Fibroblast of skin of scalp (primary cell): ENCODE measurements at regions not wholly inside any gene's neighbourhood (a gene's known extent, or its start where the extent isn't known, plus 50 kb on each side); places are given as distances from the start of the nearest gene placed in this dataset.
"Not testable (repeated sequence)": the region's sequence is repeated elsewhere in the genome, so short reads cannot be mapped to it uniquely, and the experiment has no call there.

ENCODE experiments used
- DNase-seq: peaks from one replicate; pipeline ENCODE4 v3.0.0-alpha.2; 2013

DNA sequence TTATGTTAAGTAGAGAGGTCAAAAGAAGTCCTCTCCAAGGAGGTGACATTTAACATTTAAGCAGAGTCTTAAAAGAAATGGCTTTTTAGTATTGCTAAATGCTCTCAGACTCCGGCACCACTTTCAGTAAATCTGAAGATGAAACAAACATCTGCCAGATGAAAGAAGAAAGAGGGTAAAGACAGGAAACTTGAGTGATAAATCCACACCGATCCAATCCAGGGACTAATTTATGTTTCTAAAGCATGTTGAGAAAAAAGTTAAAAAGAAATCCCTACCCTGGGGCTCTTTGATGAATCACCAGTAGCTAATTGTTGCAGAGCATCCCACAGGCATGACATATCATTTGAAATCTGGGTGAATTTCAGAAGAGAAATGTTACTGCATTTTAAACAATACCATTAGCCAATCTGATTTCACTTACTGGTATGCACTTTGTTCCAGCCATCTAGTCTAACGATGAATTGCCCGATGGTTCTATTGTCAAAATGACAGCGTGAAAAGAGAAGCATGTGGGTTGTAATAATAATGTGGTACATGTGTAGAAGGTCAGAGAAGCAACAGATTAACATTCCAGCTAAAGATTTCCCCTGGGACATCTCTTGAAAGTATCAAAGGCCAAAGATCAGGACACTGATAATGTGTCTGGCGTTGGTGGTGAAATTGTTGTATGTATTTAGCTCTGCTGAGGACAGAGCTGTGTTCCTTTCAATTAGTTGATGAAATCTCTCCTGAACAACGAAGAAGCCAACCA is 485.7 kb downstream of the CSNK1G3 start:
- DNase-seq = peak; percentile 90

GRCh38 chr5:123997064-123997461 is 485.1 kb downstream of the CSNK1G3 start:
- DNase-seq = no peak

DNA sequence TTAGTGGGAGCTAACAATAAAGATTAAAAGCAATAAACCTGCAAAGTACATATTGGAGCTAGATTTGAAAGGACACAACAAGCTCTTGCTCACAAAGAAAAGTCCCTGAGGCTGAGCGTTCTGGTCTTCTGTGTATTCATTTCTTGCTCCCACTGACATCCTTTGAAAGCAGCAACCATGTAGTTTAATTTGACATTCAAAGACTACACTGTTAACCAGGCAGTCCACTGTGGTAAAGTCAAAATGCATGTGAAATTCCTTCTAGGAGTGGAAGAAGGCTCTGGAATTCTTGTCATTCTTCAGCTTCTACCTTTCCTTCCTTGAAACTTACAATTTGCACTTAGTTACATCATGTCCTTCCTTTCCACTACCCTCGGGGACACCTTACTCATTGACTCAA is 480.7 kb downstream of the CSNK1G3 start:
- DNase-seq = peak; percentile 23

DNA sequence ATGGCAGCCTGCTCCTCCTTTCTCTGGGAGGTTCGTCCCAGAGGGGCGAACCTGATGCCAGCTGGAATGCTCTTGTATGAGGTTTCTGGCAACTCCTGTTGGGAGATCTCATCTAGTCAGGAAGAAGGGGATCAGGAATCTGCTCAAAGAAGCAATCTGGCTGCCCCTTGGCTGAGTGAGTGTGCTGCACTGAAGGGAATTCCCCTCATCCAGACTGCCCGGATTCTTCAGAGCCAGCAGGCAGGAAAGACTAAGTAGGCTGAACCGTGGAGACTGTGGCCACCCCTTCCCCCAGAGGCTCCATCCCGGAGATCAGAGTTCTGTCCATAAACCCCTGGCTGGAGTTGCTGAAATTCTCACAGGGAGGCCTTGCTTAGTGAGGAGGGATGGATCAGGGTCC is 476.0 kb downstream of the CSNK1G3 start:
- DNase-seq = no peak

GRCh38 chr5:123976379-123977033 is 464.5 kb downstream of the CSNK1G3 start:
- no peak for DNase-seq

DNA sequence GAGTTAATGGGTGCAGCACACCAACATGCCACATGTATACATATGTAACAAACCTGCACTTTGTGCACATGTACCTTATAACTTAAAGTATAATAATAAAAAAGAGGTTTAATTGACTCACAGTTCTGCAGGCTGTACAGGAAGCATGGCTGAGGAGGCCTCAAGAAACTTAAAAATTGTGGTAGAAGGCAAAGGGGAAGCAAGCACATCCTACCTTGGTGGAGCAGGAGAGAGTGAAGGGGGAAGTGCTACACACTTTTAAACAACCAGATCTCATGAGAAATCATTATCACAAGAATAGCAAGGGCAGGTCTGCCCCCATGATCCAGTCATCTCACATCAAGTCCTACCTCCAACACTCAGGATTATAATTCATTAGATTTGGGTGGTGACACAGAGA is 463.5 kb downstream of the CSNK1G3 start:
- DNase-seq = not testable (repeated sequence)

DNA sequence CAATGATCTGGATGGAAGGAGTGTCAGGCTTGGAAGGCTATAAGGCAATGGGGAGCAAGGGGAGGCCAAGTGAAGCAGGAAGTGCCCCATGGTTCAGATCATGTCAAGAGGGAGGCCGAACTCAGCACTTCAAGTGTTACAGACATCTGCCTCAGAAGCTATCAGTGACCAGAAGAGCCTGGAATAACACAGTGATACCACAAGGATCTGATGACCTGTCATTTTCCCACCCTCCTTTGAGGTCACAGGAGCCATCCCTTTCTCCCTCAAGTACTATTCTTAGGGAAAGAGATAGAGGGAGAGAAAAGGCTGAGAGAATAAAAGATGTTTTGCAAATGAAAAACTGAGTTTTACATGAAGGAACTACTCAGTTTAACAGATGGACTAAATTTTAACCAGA is 454.8 kb downstream of the CSNK1G3 start:
- DNase-seq = no peak

DNA sequence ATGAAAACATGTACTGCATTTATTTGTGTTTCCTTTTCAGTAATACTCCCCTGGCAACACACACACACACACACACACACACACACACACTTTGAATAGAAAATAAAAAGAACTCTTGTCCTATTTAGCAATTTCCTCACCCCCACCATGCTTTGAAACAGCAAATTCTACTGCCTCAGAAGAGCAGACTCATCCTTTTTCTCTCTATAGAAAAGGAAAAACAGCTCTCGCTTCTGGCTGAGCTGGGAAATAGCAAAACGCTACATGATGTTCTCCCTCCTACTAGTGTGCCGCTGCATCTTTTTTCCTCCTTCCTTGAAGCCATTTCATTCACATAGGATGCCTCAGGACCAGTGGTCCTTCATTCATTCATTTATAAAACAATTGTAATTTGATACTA is 453.6 kb downstream of the CSNK1G3 start:
- DNase-seq = peak; percentile 24

GRCh38 chr5:123964884-123965283 is 452.9 kb downstream of the CSNK1G3 start:
- DNase-seq = peak; percentile 90

DNA sequence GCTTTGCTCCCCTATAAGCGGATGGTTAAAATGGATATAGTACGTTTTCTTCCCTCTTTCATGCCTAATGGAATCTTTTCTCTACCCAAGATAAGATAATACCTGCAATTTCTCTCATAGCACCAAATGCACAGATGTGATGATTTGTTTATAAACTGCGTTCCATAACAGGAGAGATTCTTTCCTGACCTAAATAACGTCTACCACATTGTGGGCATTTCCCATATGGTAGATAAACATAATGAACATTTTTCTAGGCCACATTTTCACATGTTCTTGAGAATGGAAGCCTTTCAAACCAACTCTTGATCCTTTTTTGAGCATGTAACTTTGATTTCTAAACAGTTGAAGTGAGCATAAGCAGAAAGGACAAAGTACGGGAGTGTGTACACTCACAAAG is 448.5 kb downstream of the CSNK1G3 start:
- DNase-seq = no peak

DNA sequence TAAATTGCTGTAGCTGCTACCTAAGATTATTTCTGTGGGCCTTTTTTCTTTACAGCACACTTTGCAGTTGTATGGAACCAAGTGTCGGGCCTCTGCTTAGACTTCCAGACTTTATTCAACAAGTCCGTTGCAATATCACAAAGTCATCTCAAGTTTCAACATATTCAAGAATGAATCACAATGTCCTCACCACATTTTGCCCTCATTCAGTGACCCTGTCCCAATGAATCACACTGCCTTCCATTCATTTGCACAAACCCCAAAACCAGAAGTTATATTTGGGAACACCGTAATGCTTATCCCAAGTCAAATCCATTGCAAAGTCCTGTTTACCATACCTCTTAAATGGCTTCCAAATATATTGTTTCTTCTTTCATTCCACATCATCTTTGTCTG is 439.6 kb downstream of the CSNK1G3 start:
- peak; percentile 93 for DNase-seq

GRCh38 chr5:123950701-123951581 is 439.0 kb downstream of the CSNK1G3 start:
- no peak for DNase-seq

- no peak for DNase-seq
Observed at GRCh38 chr5:123949807-123950340, 437.9 kb downstream of the CSNK1G3 start.

DNA sequence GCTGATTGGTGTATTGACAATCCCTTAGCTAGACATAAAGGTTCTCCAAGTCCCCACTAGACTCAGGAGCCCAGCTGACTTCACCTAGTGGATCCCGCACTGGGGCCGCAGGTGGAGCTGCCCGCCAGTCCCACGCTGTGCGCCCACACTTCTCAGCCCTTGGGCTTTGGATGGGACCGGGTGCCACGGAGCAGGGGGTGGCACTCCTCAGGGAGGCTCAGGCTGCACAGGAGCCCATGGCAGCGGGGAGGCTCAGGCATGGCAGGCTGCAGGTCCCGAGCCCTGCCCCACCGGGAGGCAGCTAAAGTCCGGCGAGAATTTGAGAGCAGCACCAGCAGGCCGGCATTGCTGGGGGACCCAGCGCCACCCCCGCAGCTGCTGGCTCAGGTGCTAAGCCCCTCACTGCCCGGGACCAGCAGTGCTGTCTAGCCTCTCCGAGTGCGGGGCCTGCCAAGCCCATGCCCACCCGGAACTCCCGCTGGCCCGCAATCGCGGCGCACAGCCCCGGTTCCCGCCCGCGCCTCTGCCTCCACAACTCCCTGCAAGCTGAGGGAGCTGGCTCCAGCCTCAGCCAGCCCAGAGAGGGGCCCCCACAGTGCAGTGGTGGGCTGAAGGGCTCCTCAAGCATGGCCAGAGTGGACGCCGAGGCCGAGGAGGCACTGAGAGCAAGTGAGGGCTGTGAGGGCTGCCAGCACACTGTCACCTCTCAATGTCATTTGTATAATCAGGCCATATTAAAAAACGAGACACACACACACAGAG is 437.2 kb downstream of the CSNK1G3 start:
- DNase-seq = no peak

GRCh38 chr5:123947797-123948196 is 435.8 kb downstream of the CSNK1G3 start:
- no peak for DNase-seq

- no peak for DNase-seq
Observed at GRCh38 chr5:123945548-123945947, 433.6 kb downstream of the CSNK1G3 start.

- DNase-seq = peak; percentile 54
Observed at GRCh38 chr5:123943151-123943550, 431.2 kb downstream of the CSNK1G3 start.

DNA sequence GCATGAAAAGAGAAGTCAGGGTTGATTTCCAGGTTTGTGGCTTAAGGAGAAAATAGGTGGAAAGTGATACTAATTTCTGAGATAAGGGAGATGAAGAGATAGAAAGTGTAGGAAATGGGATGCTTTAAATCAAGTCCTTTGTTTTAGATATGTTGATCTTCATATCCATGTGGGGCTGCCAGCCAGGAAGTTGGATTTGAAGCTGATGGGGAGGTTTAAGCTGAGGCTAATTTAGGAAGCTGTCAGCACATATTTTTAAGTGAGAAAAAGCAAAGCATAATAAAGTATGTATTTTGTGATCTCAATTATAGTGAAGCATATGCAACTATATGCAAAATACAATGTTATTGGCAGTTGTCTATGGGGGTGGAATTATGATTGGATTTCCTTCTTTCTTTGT is 428.4 kb downstream of the CSNK1G3 start:
- DNase-seq = no peak

DNA sequence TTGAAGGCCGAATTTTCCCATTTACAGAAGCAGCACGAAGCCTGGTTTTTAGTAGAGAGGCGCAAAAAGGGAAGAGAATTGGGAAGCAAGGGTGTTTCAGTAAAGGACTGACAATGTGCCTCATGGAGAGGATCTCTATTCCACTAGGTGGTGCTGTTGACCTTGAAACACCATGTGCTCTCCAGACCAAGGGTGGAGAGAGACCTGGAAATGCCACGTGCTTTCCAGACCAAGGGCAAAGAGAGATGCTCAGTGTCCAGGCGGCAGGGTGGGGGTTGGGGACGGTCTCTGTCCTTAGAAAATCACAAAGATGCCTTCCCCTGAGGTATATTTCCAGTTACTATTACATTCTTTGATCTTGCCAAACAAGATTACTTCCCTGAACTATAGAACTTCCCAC is 425.3 kb downstream of the CSNK1G3 start:
- DNase-seq = peak; percentile 62

DNA sequence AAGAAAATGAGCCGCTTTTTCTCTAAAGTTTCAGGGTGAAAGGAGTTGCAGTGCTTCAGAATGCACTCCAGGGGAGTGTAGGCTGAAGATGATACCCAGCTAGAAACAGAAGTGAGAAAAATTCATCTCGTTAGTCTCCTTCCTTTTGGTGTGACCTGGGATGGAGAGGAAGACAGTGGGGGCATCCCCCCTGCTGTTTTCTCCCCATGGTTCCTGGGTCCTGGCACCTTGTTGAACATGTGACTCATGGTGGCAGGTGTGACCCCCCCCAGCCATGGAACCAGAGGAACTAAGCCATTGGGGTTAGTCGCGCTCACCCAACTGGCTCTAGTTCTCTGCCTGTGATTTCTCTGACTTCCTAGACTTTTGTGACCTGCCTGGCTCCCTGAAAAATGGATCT is 424.6 kb downstream of the CSNK1G3 start:
- DNase-seq = no peak

GRCh38 chr5:123933812-123934211 is 421.8 kb downstream of the CSNK1G3 start:
- not testable (repeated sequence) for DNase-seq

DNA sequence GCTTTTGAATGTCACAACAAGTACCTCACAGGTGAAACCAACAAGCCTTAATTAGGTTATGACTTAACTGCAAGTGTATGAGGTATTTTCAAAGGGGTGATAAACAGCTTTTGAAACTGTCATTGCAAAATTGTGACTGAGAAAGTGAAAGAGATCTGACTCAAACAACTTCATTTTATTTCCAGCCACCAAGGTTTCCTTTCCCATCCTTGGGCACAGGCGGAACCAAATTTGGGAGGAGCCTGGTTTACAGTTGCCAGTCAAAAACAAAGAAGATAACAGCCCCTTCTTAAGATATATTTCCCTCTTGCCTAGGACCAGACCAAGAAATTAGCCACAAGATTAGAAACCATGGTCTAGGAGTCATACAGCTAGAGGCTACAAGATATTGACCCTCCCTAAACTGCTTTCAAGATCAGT is 417.1 kb downstream of the CSNK1G3 start:
- no peak for DNase-seq
